ENCODE measurements at regions not wholly inside any gene's neighbourhood (a gene's known extent, or its start where the extent isn't known, plus 50 kb on each side); places are given as distances from the start of the nearest gene placed in this dataset.
A peak's percentile ranks its signal among the peaks of the same experiment; 100 is the strongest.

DNA sequence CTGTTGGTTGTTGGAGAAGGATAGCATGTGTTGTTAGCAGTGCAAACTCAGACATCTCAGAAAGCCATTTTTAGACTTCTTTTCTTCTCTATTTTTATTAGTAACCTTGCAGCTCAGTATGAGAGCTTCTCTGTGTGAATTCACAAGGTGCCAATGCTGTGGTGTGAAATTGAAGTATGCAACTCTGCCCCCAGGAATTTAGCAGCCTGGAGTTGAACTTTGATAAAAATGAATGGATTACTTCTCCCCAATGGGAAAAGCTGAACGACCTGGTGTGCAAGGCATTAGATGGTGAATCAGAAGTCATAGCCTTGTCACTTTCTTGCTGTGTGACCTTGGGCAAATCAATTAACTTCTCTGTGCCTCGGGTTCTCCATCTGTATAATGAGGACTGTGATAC is 512.3 kb upstream of the PCDH9 start:
- peaks cover 1% of the 10 kb centered on the region for H3F3A ChIP-seq (replicated peaks; ENCODE audit: insufficient read depth)
- TF ChIP-seq, protein P1, sequence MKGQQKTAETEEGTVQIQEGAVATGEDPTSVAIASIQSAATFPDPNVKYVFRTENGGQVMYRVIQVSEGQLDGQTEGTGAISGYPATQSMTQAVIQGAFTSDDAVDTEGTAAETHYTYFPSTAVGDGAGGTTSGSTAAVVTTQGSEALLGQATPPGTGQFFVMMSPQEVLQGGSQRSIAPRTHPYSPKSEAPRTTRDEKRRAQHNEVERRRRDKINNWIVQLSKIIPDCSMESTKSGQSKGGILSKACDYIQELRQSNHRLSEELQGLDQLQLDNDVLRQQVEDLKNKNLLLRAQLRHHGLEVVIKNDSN (IDR thresholded peaks at IDR 0.05; ENCODE audit: borderline replicate concordance, low read depth): no peak
- TF ChIP-seq RAD21 (IDR thresholded peaks at IDR 0.05; ENCODE audit: low read length): no peak
- TF ChIP-seq TAF1 (IDR thresholded peaks at IDR 0.05; ENCODE audit: borderline replicate concordance, low read depth, low read length): no peak
- no peak for TF ChIP-seq JUND (IDR thresholded peaks at IDR 0.05)
- no peak for TF ChIP-seq RFX5 (IDR thresholded peaks at IDR 0.05; ENCODE audit: low read length)
- H3K27ac ChIP-seq (ENCODE audit: low read depth in 2 of 2, low read length in 1 of 2): no peak overlapping the region
- no peak overlapping the region for H3K4me3 ChIP-seq (ENCODE audit: low read depth in 2 of 2, low read length in 1 of 2)
- H3K9me3 ChIP-seq: no peaks in the 10 kb centered on the region
- H3K4me2 ChIP-seq: no peak overlapping the region
- H3K4me1 ChIP-seq (ENCODE audit: control insufficient read depth in 1 of 2, insufficient read depth in 2 of 2, low read depth in 1 of 2, low read length in 1 of 2): no peaks in the 10 kb centered on the region; a peak in 1 of 4 replicates
- H3K36me3 ChIP-seq (replicated peaks in 1 of 2; ENCODE audit: control insufficient read depth in 1 of 2, insufficient read depth in 2 of 2, low read length in 1 of 2): no peaks in the 10 kb centered on the region
- ChIA-PET POLR2A (no interaction called here), CTCF (no interaction called here)
- H4K20me1 ChIP-seq (ENCODE audit: insufficient read depth): no peaks in the 10 kb centered on the region
- no peak overlapping the region for H3K9ac ChIP-seq
- H2AFZ ChIP-seq (ENCODE audit: low read depth): no peak overlapping the region
- no peaks in the 10 kb centered on the region for H3K79me2 ChIP-seq (ENCODE audit: insufficient read depth)
- no peaks in the 10 kb centered on the region for H3K9me2 ChIP-seq
- no peaks in the 10 kb centered on the region for H3K27me3 ChIP-seq (ENCODE audit: insufficient read depth)
- WGBS (ENCODE audit: low lambda C conversion rate): 14% methylated on average over 2 of the region's 2 CpGs
- DNase-seq: no peak

DNA sequence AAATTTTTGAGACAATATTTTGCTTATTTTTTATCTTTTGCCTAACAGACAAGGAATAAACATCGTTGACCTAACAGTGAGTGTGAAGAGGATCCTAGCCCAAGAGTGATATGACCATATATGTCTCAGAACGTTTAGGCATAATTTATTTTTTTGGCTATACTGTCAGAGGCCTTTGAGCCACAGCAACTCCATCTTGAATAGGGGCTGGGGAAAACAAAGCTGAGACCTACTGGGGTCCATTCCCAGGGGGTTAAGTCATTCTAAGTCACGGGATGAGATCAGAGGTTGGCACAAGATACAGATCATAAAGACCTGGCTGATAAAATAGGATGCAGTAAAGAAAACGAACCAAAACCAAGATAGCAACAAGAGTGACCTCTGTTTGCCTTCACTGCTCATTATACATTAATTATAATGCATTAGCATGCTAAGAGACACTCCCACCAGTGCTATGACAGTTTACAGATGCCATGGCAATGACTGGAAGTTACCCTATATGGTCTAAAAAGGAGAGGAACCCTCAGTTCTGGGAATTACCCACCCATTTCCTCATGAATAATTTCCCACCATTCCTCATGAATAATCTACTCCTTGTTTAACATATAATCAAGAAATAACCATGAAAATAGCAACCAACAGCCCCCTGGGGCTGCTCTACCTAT is 510.9 kb upstream of the PCDH9 start:
- Histone ChIP-seq H3K4me3 (ENCODE audit: low read depth in 2 of 2, low read length in 1 of 2) (no peak overlapping the region), H3K9ac (no peak overlapping the region), H3K9me2 (no peaks in the 10 kb centered on the region), H3K27me3 (ENCODE audit: insufficient read depth) (no peaks in the 10 kb centered on the region), H3K36me3 (replicated peaks in 1 of 2; ENCODE audit: control insufficient read depth in 1 of 2, insufficient read depth in 2 of 2, low read length in 1 of 2) (no peaks in the 10 kb centered on the region), H3K79me2 (ENCODE audit: insufficient read depth) (no peaks in the 10 kb centered on the region), H3K27ac (ENCODE audit: low read depth in 2 of 2, low read length in 1 of 2) (no peak overlapping the region), H3F3A (replicated peaks; ENCODE audit: insufficient read depth) (peaks cover 15% of the 10 kb centered on the region), H3K9me3 (no peaks in the 10 kb centered on the region), H3K4me1 (ENCODE audit: control insufficient read depth in 1 of 2, insufficient read depth in 2 of 2, low read depth in 1 of 2, low read length in 1 of 2) (peaks cover 0 to 7% of the 10 kb centered on the region in 2 experiments; a peak in 2 of 4 replicates), H4K20me1 (ENCODE audit: insufficient read depth) (no peaks in the 10 kb centered on the region), H2AFZ (ENCODE audit: low read depth) (peak overlapping the region; percentile 42; the same call in 1 of the 2 replicates), H3K4me2 (peak overlapping the region; percentile 15; the same call in 1 of the 2 replicates)
- TF ChIP-seq TCF12 (IDR thresholded peaks at IDR 0.05) (no peak), TAF1 (IDR thresholded peaks at IDR 0.05; ENCODE audit: borderline replicate concordance, low read depth, low read length) (no peak), SMC3 (IDR thresholded peaks at IDR 0.05; ENCODE audit: low read depth, low read length) (no peak)
- DNase-seq: no peak
- WGBS (ENCODE audit: low lambda C conversion rate): 44% methylated on average over 4 of the region's 4 CpGs
- CTCF ChIA-PET: interaction anchor here (1.0 kb wide), 1 partner anchor 1509 kb away, joined by 3 read pairs; no protein-coding TSS in a partner anchor
- POLR2A ChIA-PET: no interaction called here

DNA sequence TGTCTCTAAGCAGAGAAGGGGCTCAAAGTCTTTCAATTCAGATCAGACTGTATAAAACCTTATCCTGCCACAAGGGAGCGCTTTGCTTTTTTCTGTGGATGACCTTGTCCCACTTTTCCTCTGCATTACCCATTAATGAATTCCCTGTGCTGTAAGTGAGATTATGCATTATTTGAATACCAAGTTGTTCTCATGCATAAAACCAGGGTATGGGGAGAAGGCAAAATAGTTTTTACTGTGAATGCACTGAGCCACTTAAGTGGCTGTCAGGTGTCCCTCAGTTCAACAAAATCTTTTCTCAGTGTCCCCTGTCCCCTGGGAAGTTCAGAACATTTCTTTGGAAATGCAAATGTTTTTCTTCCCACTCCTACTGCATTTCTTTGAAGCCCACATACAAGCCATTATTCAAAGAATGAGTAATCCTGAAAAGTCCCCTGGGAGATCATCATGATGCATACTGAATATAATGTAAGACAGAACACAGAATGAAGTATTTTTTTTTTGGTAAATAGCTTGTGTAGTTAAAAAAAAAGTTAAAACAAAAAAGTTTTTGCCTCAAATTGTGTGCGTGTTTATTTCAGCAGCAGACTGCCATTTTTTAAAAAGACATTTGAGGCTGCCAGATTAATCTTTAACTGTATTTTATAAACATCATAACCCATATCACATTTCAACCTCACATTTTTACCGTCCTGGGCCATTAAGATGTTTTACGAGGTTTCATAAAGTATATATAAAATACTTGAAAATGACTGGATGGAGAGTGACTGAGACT is 506.7 kb upstream of the PCDH9 start:
- H3K79me2 ChIP-seq (ENCODE audit: insufficient read depth): no peaks in the 10 kb centered on the region
- WGBS (ENCODE audit: low lambda C conversion rate): 22% methylated on average over 4 of the region's 4 CpGs
- H3K36me3 ChIP-seq (replicated peaks in 1 of 2; ENCODE audit: control insufficient read depth in 1 of 2, insufficient read depth in 2 of 2, low read length in 1 of 2): no peaks in the 10 kb centered on the region
- ChIA-PET POLR2A (no interaction called here), CTCF (interaction anchor here (0.5 to 1.0 kb wide), 9 partner anchors 8 to 1831 kb away, joined by 3 to 4 read pairs (median 3); no protein-coding TSS in a partner anchor)
- H3K9ac ChIP-seq: no peak overlapping the region; the same call in 1 of the 2 replicates
- no peaks in the 10 kb centered on the region for H3K27me3 ChIP-seq (ENCODE audit: insufficient read depth)
- H3F3A ChIP-seq (replicated peaks; ENCODE audit: insufficient read depth): peaks cover 15% of the 10 kb centered on the region
- no peaks in the 10 kb centered on the region for H3K9me2 ChIP-seq
- H3K4me2 ChIP-seq: peak overlapping the region; percentile 67
- peak overlapping the region; percentile 71; the same call in 1 of the 2 replicates for H2AFZ ChIP-seq (ENCODE audit: low read depth)
- H4K20me1 ChIP-seq (ENCODE audit: insufficient read depth): no peaks in the 10 kb centered on the region
- no peaks in the 10 kb centered on the region for H3K9me3 ChIP-seq
- peak overlapping the region; percentile 47 to 74; a peak in 3 of 4 replicates for H3K27ac ChIP-seq (ENCODE audit: low read depth in 2 of 2, low read length in 1 of 2)
- peaks cover 0 to 7% of the 10 kb centered on the region in 2 experiments; a peak in 3 of 4 replicates for H3K4me1 ChIP-seq (ENCODE audit: control insufficient read depth in 1 of 2, insufficient read depth in 2 of 2, low read depth in 1 of 2, low read length in 1 of 2)
- H3K4me3 ChIP-seq (ENCODE audit: low read depth in 2 of 2, low read length in 1 of 2): peak overlapping the region in 1 of 2 experiments; percentile 34; a peak in 1 of 4 replicates
- peak; percentile 3 for DNase-seq
- no peak for TF ChIP-seq NFIC (IDR thresholded peaks at IDR 0.05; ENCODE audit: borderline replicate concordance)
- no peak for TF ChIP-seq MEF2A (IDR thresholded peaks at IDR 0.05; ENCODE audit: borderline replicate concordance, low read depth)
- no peak for TF ChIP-seq GABPA (IDR thresholded peaks at IDR 0.05; ENCODE audit: low read depth)
- TF ChIP-seq EP300 (IDR thresholded peaks at IDR 0.05; ENCODE audit: borderline replicate concordance in 1 of 2, low read depth in 1 of 2, low read length in 1 of 2): 0 out of 4 replicates have a peak, but pooled peaks of 1 of the 2 experiments have one; percentile 25
- TF ChIP-seq, protein P2, sequence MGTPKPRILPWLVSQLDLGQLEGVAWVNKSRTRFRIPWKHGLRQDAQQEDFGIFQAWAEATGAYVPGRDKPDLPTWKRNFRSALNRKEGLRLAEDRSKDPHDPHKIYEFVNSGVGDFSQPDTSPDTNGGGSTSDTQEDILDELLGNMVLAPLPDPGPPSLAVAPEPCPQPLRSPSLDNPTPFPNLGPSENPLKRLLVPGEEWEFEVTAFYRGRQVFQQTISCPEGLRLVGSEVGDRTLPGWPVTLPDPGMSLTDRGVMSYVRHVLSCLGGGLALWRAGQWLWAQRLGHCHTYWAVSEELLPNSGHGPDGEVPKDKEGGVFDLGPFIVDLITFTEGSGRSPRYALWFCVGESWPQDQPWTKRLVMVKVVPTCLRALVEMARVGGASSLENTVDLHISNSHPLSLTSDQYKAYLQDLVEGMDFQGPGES (IDR thresholded peaks at IDR 0.05; ENCODE audit: low read depth, low read length): no peak
- TF ChIP-seq, protein P3, sequence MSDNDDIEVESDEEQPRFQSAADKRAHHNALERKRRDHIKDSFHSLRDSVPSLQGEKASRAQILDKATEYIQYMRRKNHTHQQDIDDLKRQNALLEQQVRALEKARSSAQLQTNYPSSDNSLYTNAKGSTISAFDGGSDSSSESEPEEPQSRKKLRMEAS (IDR thresholded peaks at IDR 0.05; ENCODE audit: low read depth): no peak
- no peak for TF ChIP-seq POLR2AphosphoS5 (IDR thresholded peaks at IDR 0.05; ENCODE audit: low read depth, low read length)
- no peak for TF ChIP-seq ELF1 (IDR thresholded peaks at IDR 0.05)
- TF ChIP-seq EZH2phosphoT487 (IDR thresholded peaks at IDR 0.05; ENCODE audit: borderline replicate concordance, low read depth): no peak
- no peak for TF ChIP-seq NRF1 (IDR thresholded peaks at IDR 0.05; ENCODE audit: low read depth, low read length)
- no peak for TF ChIP-seq JUND (IDR thresholded peaks at IDR 0.05)
- no peak for TF ChIP-seq RFX5 (IDR thresholded peaks at IDR 0.05; ENCODE audit: low read length)
- no peak for TF ChIP-seq FOXM1 (IDR thresholded peaks at IDR 0.05; ENCODE audit: low read depth)
- peak; percentile 60 for TF ChIP-seq SMC3 (IDR thresholded peaks at IDR 0.05; ENCODE audit: low read depth, low read length)
- TF ChIP-seq SIN3A (IDR thresholded peaks at IDR 0.05; ENCODE audit: borderline replicate concordance, low read depth, low read length): no peak
- no peak for TF ChIP-seq TAF1 (IDR thresholded peaks at IDR 0.05; ENCODE audit: borderline replicate concordance, low read depth, low read length)

Measured in SK-N-SH (cell line).